HCT116 (cell line): ENCODE measurements at regions not wholly inside any gene's neighbourhood (a gene's known extent, or its start where the extent isn't known, plus 50 kb on each side); places are given as distances from the start of the nearest gene placed in this dataset.

Experiments used
- ATAC-seq: fragments of 200-7000 bp; cut with Tn5 transposase; 2 replicates; pipeline ENCODE4 v1.9.1; 2020; ENCODE audit warnings: mild to moderate bottlenecking, moderate library complexity
- BruUV-seq: library from RNA; stranded (reverse); fragments of 400-500 nt; replicated peaks from 2 replicates; lab custom pipeline; 2021; lab: Mats Ljungman, UMichigan
- CTCF ChIA-PET: fragments of 300-600 bp; sonication (Branson Sonifier 250); formaldehyde crosslinking; loops from one replicate; lab custom pipeline; 2021; ENCODE audit warnings: antibody characterized with exemption; lab: Charles Lee
- POLR2A ChIA-PET: fragments of 300-600, 350-600 bp; sonication (Branson Sonifier 250); formaldehyde crosslinking; loops from one replicate; lab custom pipeline; 2021; ENCODE audit warnings: antibody characterized with exemption; lab: Charles Lee
- RAD21 ChIA-PET, 2 experiments: fragments of 300-600 bp; sonication (Branson Sonifier 250); formaldehyde crosslinking; loops; one replicate each; lab custom pipeline; 2023; ENCODE audit warnings: low total read pairs in 2 of 2; ENCODE audit not compliant: uncharacterized antibody in 2 of 2, unreplicated experiment in 2 of 2, low non-redundant PET in 1 of 2; lab: Charles Lee
- DNase-seq: peaks from one replicate; pipeline ENCODE4 v3.0.0-alpha.2; 2010; ENCODE audit warnings: low read depth, low spot score
- H2AFZ ChIP-seq: fragments of 200-600 bp; shearing (Covaris generic), sonication (generic); 2 replicates; pipeline ENCODE4 v1.6.1; 2017; ENCODE audit warnings: low read depth, mixed run types, mixed read lengths, antibody characterized with exemption, low read length; ENCODE audit not compliant: poor library complexity, severe bottlenecking
- H3K27ac ChIP-seq: 2 replicates; pipeline ENCODE4 v1.5.1; 2012; ENCODE audit warnings: low read depth, low read length
- H3K27me3 ChIP-seq: fragments of 200-600 bp; sonication (generic); 2 replicates; pipeline ENCODE4 v1.6.1; 2016; ENCODE audit warnings: mixed run types, low read length, mixed read lengths; ENCODE audit not compliant: insufficient read depth
- H3K36me3 ChIP-seq, 2 experiments: fragments of 200-500 bp in 1 of 2; fragments of 200-600 bp in 1 of 2; sonication (Bioruptor generic) in 1 of 2; sonication (generic) in 1 of 2; 2 replicates each; pipeline versions ENCODE4 v1.5.1 to v1.6.1; 2014 to 2016; ENCODE audit warnings: low read length in 2 of 2, inconsistent platforms in 1 of 2, mixed read lengths in 1 of 2, mixed run types in 1 of 2; ENCODE audit not compliant: insufficient read depth in 2 of 2, control insufficient read depth in 1 of 2
- H3K4me1 ChIP-seq, 2 experiments: fragments of 200-600 bp in 1 of 2; sonication (generic) in 1 of 2; 2 replicates each; pipeline versions ENCODE4 v1.5.1 to v1.6.1; 2012 to 2017; ENCODE audit warnings: low read length in 2 of 2, inconsistent platforms in 1 of 2, mild to moderate bottlenecking in 1 of 2, mixed read lengths in 1 of 2, mixed run types in 1 of 2, moderate library complexity in 1 of 2; ENCODE audit not compliant: insufficient read depth in 2 of 2, control insufficient read depth in 1 of 2
- H3K4me2 ChIP-seq: fragments of 200-600 bp; sonication (generic); 2 replicates; pipeline ENCODE4 v1.6.1; 2017; ENCODE audit warnings: mixed run types, low read length, mixed read lengths
- H3K4me3 ChIP-seq, 2 experiments: fragments of 200-600 bp in 1 of 2; sonication (generic) in 1 of 2; replicated peaks in 1 of 2; 2 replicates each; pipeline ENCODE4 v1.5.1; 2011 to 2016; ENCODE audit warnings: low read length in 2 of 2, control low read depth in 1 of 2, low read depth in 1 of 2, mild to moderate bottlenecking in 1 of 2, mixed read lengths in 1 of 2, mixed run types in 1 of 2
- H3K79me2 ChIP-seq: fragments of 200-600 bp; sonication (generic); 2 replicates; pipeline ENCODE4 v1.6.1; 2017; ENCODE audit warnings: mild to moderate bottlenecking, mixed run types, low read length, moderate library complexity, mixed read lengths; ENCODE audit not compliant: insufficient read depth
- H3K9ac ChIP-seq: fragments of 200-600 bp; sonication (generic); 2 replicates; pipeline ENCODE4 v1.6.1; 2016; ENCODE audit warnings: low read length, mixed read lengths
- H3K9me2 ChIP-seq: fragments of 200-600 bp; sonication (generic), shearing (Covaris generic); 2 replicates; pipeline ENCODE4 v1.6.1; 2017; ENCODE audit warnings: mixed run types, mild to moderate bottlenecking, moderate library complexity; ENCODE audit not compliant: insufficient read depth
- H3K9me3 ChIP-seq, 2 experiments: fragments of 200-500 bp in 1 of 2; fragments of 200-600 bp in 1 of 2; sonication (Bioruptor generic) in 1 of 2; sonication (generic) in 1 of 2; 2 replicates each; pipeline ENCODE4 v1.6.1; 2014 to 2017; ENCODE audit warnings: low read length in 2 of 2, mixed read lengths in 2 of 2, inconsistent platforms in 1 of 2, low read depth in 1 of 2, mild to moderate bottlenecking in 1 of 2, mixed run types in 1 of 2, moderate library complexity in 1 of 2; ENCODE audit not compliant: control insufficient read depth in 1 of 2, insufficient read depth in 1 of 2
- H4K20me1 ChIP-seq: fragments of 200-600 bp; sonication (generic), shearing (Covaris generic); 2 replicates; pipeline ENCODE4 v1.6.1; 2017; ENCODE audit warnings: mixed run types, mild to moderate bottlenecking, moderate library complexity; ENCODE audit not compliant: insufficient read depth
- CEBPB ChIP-seq: IDR thresholded peaks from 2 replicates; pipeline ENCODE4 v1.6.1; 2012; ENCODE audit warnings: low read depth
- ELF1 ChIP-seq: IDR thresholded peaks from 2 replicates; pipeline ENCODE4 v1.6.1; 2012; ENCODE audit warnings: low read depth, borderline replicate concordance
- EZH2 ChIP-seq: fragments of 200-600 bp; sonication (generic); IDR thresholded peaks from 2 replicates; pipeline ENCODE4 v1.6.1; 2017; ENCODE audit warnings: antibody characterized with exemption, mixed run types
- EZH2phosphoT487 ChIP-seq: fragments of 200-600 bp; IDR thresholded peaks from 2 replicates; pipeline ENCODE4 v1.6.1; 2018; ENCODE audit warnings: antibody characterized with exemption, borderline replicate concordance
- FOSL1 ChIP-seq: IDR thresholded peaks from 2 replicates; pipeline ENCODE4 v1.6.1; 2012; ENCODE audit warnings: low read depth
- JUND ChIP-seq: IDR thresholded peaks from 2 replicates; pipeline ENCODE4 v1.6.1; 2012
- POLR2AphosphoS5 ChIP-seq: IDR thresholded peaks from 2 replicates; pipeline ENCODE4 v1.6.1; 2011; ENCODE audit warnings: mild to moderate bottlenecking, low read depth, low read length, moderate library complexity
- RAD21 ChIP-seq: IDR thresholded peaks from 2 replicates; pipeline ENCODE4 v1.6.1; 2012; ENCODE audit warnings: low read depth, mild to moderate bottlenecking
- ZFX ChIP-seq: fragments of 450-650 bp; IDR thresholded peaks from 2 replicates; pipeline ENCODE4 v1.6.1; 2017
- ZNF274 ChIP-seq: fragments of 200-500 bp; sonication (Bioruptor generic); IDR thresholded peaks from 2 replicates; pipeline ENCODE4 v1.6.1; 2014; ENCODE audit warnings: mild to moderate bottlenecking, low read depth, low read length, inconsistent platforms
- intact Hi-C: fragments of 100-400 bp; cut with micrococcal nuclease; formaldehyde crosslinking; loops from 2 replicates; pipeline ENCODE4 v1.10.0; 2022
- TF ChIP-seq, protein P1 (sequence below): IDR thresholded peaks from 2 replicates; pipeline ENCODE4 v1.6.1; 2011; ENCODE audit warnings: mild to moderate bottlenecking, low read length, moderate library complexity; ENCODE audit not compliant: insufficient replicate concordance; ENCODE audit errors: extremely low read depth
- TF ChIP-seq, protein P2 (sequence below): IDR thresholded peaks from 2 replicates; pipeline ENCODE4 v1.6.1; 2012
- TF ChIP-seq, protein P3 (sequence below): IDR thresholded peaks from 2 replicates; pipeline ENCODE4 v1.6.1; 2012; ENCODE audit warnings: low read depth
- TF ChIP-seq, protein P4 (sequence below), 3 experiments: fragments of 200-600 bp in 1 of 3; sonication (generic) in 1 of 3; IDR thresholded peaks in 2 of 3; conservative IDR thresholded peaks in 1 of 3; 2 replicates each; pipeline ENCODE4 v1.5.1; 2012 to 2017; ENCODE audit warnings: low read depth in 2 of 3, low read length in 2 of 3, antibody characterized with exemption in 1 of 3, borderline replicate concordance in 1 of 3, control low read depth in 1 of 3, mild to moderate bottlenecking in 1 of 3, mixed read lengths in 1 of 3, mixed run types in 1 of 3, moderate library complexity in 1 of 3; ENCODE audit not compliant: insufficient read depth in 1 of 3

DNA sequence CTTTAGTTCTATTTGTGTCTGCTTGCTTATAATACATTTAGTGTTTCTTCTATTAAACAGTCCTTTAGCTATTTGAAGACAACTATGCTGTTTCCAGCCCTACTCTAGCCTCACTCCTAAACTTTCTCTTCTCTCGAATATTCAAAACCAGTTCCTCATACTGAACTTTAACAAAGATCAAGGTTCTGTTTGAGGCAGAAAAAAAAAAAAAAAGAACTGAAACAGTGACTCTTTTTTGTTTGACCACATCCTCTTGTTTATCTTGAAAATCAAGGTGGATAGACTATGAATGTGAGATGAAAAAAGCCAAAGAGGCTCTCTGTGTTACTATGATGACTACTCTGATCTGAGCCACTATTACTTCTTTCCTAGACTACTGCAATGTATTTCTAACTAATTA is 154.3 kb downstream of the ZNF365 start:
- BruUV-seq = no TSS peak
- Histone ChIP-seq H2AFZ (no peak overlapping the region), H3K4me1 (no peaks in the 10 kb centered on the region), H3K36me3 (no peaks in the 10 kb centered on the region), H3K27me3 (no peaks in the 10 kb centered on the region), H3K27ac (no peak overlapping the region), H3K79me2 (no peaks in the 10 kb centered on the region), H3K9ac (no peak overlapping the region), H3K4me2 (no peak overlapping the region), H3K9me3 (no peaks in the 10 kb centered on the region), H3K4me3 (no peak overlapping the region), H3K9me2 (no peaks in the 10 kb centered on the region), H4K20me1 (no peaks in the 10 kb centered on the region)
- TF ChIP-seq EZH2phosphoT487 (no peak), JUND (no peak), RAD21 (no peak), EZH2 (no peak), FOSL1 (no peak)
- intact Hi-C loops = no loop called here
- ATAC-seq = no peak
- ChIA-PET RAD21 (no interaction called here), CTCF (no interaction called here), POLR2A (no interaction called here)
- DNase-seq = no peak

DNA sequence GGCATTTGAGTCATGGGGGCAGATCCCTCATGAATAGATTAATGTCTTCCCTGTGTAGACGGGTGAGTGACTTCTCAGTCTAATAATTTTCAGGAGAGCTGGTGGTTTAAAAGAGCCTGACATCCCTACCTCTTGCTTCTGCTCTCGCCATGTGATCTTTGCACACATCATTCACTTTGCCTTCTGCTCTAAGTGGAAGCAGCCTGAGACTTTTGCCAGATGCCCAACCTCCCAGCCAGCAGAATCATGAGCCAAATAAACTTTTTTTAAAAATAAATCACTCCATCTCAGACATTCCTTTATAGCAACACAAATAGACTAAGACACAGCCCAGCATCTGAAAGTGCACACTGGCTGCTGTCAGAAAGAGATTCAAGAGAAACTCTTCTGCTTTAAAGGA is 155.2 kb downstream of the ZNF365 start:
- Histone ChIP-seq H3K4me3 (no peak overlapping the region), H3K36me3 (no peaks in the 10 kb centered on the region), H3K27ac (no peak overlapping the region), H3K9me3 (no peaks in the 10 kb centered on the region), H2AFZ (no peak overlapping the region), H3K9ac (no peak overlapping the region), H3K79me2 (no peaks in the 10 kb centered on the region), H3K9me2 (no peaks in the 10 kb centered on the region), H3K4me1 (no peaks in the 10 kb centered on the region), H4K20me1 (no peaks in the 10 kb centered on the region), H3K4me2 (no peak overlapping the region), H3K27me3 (no peaks in the 10 kb centered on the region)
- ChIA-PET POLR2A (no interaction called here), RAD21 (no interaction called here), CTCF (no interaction called here)
- DNase-seq = no peak
- intact Hi-C loops = no loop called here
- ATAC-seq = no peak
- BruUV-seq = no TSS peak
- TF ChIP-seq, protein P1, sequence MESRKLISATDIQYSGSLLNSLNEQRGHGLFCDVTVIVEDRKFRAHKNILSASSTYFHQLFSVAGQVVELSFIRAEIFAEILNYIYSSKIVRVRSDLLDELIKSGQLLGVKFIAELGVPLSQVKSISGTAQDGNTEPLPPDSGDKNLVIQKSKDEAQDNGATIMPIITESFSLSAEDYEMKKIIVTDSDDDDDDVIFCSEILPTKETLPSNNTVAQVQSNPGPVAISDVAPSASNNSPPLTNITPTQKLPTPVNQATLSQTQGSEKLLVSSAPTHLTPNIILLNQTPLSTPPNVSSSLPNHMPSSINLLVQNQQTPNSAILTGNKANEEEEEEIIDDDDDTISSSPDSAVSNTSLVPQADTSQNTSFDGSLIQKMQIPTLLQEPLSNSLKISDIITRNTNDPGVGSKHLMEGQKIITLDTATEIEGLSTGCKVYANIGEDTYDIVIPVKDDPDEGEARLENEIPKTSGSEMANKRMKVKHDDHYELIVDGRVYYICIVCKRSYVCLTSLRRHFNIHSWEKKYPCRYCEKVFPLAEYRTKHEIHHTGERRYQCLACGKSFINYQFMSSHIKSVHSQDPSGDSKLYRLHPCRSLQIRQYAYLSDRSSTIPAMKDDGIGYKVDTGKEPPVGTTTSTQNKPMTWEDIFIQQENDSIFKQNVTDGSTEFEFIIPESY = no peak
- TF ChIP-seq, protein P2, sequence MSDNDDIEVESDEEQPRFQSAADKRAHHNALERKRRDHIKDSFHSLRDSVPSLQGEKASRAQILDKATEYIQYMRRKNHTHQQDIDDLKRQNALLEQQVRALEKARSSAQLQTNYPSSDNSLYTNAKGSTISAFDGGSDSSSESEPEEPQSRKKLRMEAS = no peak
- TF ChIP-seq ZFX (no peak), POLR2AphosphoS5 (no peak), CEBPB (no peak), RAD21 (no peak), ZNF274 (no peak), EZH2phosphoT487 (no peak), ELF1 (no peak)
- TF ChIP-seq, protein P3, sequence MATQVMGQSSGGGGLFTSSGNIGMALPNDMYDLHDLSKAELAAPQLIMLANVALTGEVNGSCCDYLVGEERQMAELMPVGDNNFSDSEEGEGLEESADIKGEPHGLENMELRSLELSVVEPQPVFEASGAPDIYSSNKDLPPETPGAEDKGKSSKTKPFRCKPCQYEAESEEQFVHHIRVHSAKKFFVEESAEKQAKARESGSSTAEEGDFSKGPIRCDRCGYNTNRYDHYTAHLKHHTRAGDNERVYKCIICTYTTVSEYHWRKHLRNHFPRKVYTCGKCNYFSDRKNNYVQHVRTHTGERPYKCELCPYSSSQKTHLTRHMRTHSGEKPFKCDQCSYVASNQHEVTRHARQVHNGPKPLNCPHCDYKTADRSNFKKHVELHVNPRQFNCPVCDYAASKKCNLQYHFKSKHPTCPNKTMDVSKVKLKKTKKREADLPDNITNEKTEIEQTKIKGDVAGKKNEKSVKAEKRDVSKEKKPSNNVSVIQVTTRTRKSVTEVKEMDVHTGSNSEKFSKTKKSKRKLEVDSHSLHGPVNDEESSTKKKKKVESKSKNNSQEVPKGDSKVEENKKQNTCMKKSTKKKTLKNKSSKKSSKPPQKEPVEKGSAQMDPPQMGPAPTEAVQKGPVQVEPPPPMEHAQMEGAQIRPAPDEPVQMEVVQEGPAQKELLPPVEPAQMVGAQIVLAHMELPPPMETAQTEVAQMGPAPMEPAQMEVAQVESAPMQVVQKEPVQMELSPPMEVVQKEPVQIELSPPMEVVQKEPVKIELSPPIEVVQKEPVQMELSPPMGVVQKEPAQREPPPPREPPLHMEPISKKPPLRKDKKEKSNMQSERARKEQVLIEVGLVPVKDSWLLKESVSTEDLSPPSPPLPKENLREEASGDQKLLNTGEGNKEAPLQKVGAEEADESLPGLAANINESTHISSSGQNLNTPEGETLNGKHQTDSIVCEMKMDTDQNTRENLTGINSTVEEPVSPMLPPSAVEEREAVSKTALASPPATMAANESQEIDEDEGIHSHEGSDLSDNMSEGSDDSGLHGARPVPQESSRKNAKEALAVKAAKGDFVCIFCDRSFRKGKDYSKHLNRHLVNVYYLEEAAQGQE = no peak
- TF ChIP-seq, protein P4, sequence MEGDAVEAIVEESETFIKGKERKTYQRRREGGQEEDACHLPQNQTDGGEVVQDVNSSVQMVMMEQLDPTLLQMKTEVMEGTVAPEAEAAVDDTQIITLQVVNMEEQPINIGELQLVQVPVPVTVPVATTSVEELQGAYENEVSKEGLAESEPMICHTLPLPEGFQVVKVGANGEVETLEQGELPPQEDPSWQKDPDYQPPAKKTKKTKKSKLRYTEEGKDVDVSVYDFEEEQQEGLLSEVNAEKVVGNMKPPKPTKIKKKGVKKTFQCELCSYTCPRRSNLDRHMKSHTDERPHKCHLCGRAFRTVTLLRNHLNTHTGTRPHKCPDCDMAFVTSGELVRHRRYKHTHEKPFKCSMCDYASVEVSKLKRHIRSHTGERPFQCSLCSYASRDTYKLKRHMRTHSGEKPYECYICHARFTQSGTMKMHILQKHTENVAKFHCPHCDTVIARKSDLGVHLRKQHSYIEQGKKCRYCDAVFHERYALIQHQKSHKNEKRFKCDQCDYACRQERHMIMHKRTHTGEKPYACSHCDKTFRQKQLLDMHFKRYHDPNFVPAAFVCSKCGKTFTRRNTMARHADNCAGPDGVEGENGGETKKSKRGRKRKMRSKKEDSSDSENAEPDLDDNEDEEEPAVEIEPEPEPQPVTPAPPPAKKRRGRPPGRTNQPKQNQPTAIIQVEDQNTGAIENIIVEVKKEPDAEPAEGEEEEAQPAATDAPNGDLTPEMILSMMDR (IDR thresholded peaks at IDR 0.05 in 2 of 3, conservative IDR thresholded peaks at IDR 0.05 in 1 of 3; ENCODE audit: borderline replicate concordance in 1 of 3, insufficient read depth in 1 of 3, low read depth in 2 of 3, low read length in 2 of 3) = no peak
